Thyroid gland (tissue), 4 donors: ENCODE measurements at regions not wholly inside any gene's neighbourhood (a gene's known extent, or its start where the extent isn't known, plus 50 kb on each side); places are given as distances from the start of the nearest gene placed in this dataset.

ENCODE experiments used
- DNase-seq, 2 donors: peaks; one replicate each; pipeline ENCODE4 v3.0.0-alpha.2; 2019
- H3K27ac ChIP-seq, 3 donors: fragments of 200-600 bp; sonication (generic); 1 replicate in 2 of 3; 2 replicates in 1 of 3; pipeline ENCODE4 v1.5.1; 2016 to 2019; ENCODE audit warnings: mild to moderate bottlenecking in 1 of 3, moderate library complexity in 1 of 3
- H3K27me3 ChIP-seq: fragments of 200-600 bp; sonication (generic); one replicate; pipeline ENCODE4 v1.5.1; 2019
- H3K36me3 ChIP-seq, 2 donors: fragments of 200-600 bp; sonication (generic); one replicate each; pipeline ENCODE4 v1.5.1; 2016 to 2019
- H3K4me1 ChIP-seq, 2 donors: fragments of 200-600 bp; sonication (generic); one replicate each; pipeline ENCODE4 v1.5.1; 2017 to 2019
- H3K4me3 ChIP-seq, 3 donors: fragments of 200-600 bp; sonication (generic); replicated peaks in 1 of 3; 1 replicate in 2 of 3; 2 replicates in 1 of 3; pipeline ENCODE4 v1.5.1; 2016; ENCODE audit warnings: mild to moderate bottlenecking in 1 of 3
- H3K9me3 ChIP-seq: fragments of 200-600 bp; sonication (generic); one replicate; pipeline ENCODE4 v1.5.1; 2017
- CTCF ChIP-seq, 6 experiments: fragments of 200-600 bp in 3 of 6; fragments of 450-650 bp in 3 of 6; sonication (generic) in 3 of 6; IDR thresholded peaks; one replicate each; pipeline ENCODE4 v1.5.1; 2016 to 2019; ENCODE audit warnings: antibody characterized with exemption in 6 of 6, mild to moderate bottlenecking in 2 of 6, inconsistent platforms in 1 of 6, moderate library complexity in 1 of 6
- POLR2A ChIP-seq, 2 donors: fragments of 450-650 bp; IDR thresholded peaks; one replicate each; pipeline ENCODE4 v1.6.1; 2017; ENCODE audit warnings: antibody characterized with exemption in 2 of 2, mild to moderate bottlenecking in 2 of 2, moderate library complexity in 1 of 2
- WGBS, 2 donors: methylation state at CpG; one replicate each; pipeline ENCODE4 v1.1.5; 2017; 5-methylcytosine and 5-hydroxymethylcytosine counted together
- intact Hi-C: fragments of 100-400 bp; cut with DNase I; formaldehyde crosslinking; loops from one replicate; pipeline ENCODE4 v1.15.1; 2023

- intact Hi-C loops, result no loop called here
- DNase-seq, result no peak
- Histone ChIP-seq H3K36me3 (no peaks in the 10 kb centered on the region), H3K27ac (no peak overlapping the region), H3K4me3 (no peak overlapping the region), H3K27me3 (no peaks in the 10 kb centered on the region), H3K4me1 (no peaks in the 10 kb centered on the region), H3K9me3 (no peaks in the 10 kb centered on the region)
- 69 to 72% methylated on average over 5 of the region's 5 CpGs for WGBS, 2 donors
- TF ChIP-seq CTCF (IDR thresholded peaks at IDR 0.05), result no peak
- TF ChIP-seq POLR2A (IDR thresholded peaks at IDR 0.05), result no peak
Observed at GRCh38 chr11:112565551-112565950, 304.9 kb upstream of the PLET1 start.

GRCh38 chr11:112566124-112566523 is 305.5 kb upstream of the PLET1 start:
- TF ChIP-seq CTCF (IDR thresholded peaks at IDR 0.05), result no peak
- TF ChIP-seq POLR2A (IDR thresholded peaks at IDR 0.05), result no peak
- no peak overlapping the region for H3K4me3 ChIP-seq
- H3K36me3 ChIP-seq, result no peaks in the 10 kb centered on the region
- no peak for DNase-seq
- no peaks in the 10 kb centered on the region for H3K9me3 ChIP-seq
- H3K4me1 ChIP-seq, result no peaks in the 10 kb centered on the region
- no peak overlapping the region for H3K27ac ChIP-seq
- 92% methylated on average over 2 of the region's 2 CpGs for WGBS, 2 donors
- H3K27me3 ChIP-seq, result no peaks in the 10 kb centered on the region
- intact Hi-C loops, result no loop called here

- 60 to 67% methylated on average over 6 of the region's 6 CpGs for WGBS, 2 donors
- DNase-seq, result no peak
- no peaks in the 10 kb centered on the region for H3K27me3 ChIP-seq
- H3K36me3 ChIP-seq, result no peaks in the 10 kb centered on the region
- H3K4me3 ChIP-seq, result no peak overlapping the region
- intact Hi-C loops, result no loop called here
- H3K9me3 ChIP-seq, result no peaks in the 10 kb centered on the region
- TF ChIP-seq CTCF (IDR thresholded peaks at IDR 0.05), result no peak
- no peak for TF ChIP-seq POLR2A (IDR thresholded peaks at IDR 0.05)
- H3K27ac ChIP-seq, result no peak overlapping the region
- H3K4me1 ChIP-seq, result no peaks in the 10 kb centered on the region
Observed at GRCh38 chr11:112570333-112570732, 309.7 kb upstream of the PLET1 start.

GRCh38 chr11:112579282-112579681 is 318.6 kb upstream of the PLET1 start:
- H3K36me3 ChIP-seq, result no peaks in the 10 kb centered on the region
- DNase-seq, result no peak
- no peaks in the 10 kb centered on the region for H3K9me3 ChIP-seq
- no peaks in the 10 kb centered on the region for H3K4me1 ChIP-seq
- intact Hi-C loops, result no loop called here
- H3K27me3 ChIP-seq, result no peaks in the 10 kb centered on the region
- WGBS, 2 donors, result 59 to 76% methylated on average over 3 of the region's 3 CpGs
- TF ChIP-seq POLR2A (IDR thresholded peaks at IDR 0.05), result no peak
- no peak for TF ChIP-seq CTCF (IDR thresholded peaks at IDR 0.05)
- H3K4me3 ChIP-seq, result no peak overlapping the region
- no peak overlapping the region for H3K27ac ChIP-seq

- Histone ChIP-seq H3K27ac (no peak overlapping the region), H3K36me3 (no peaks in the 10 kb centered on the region), H3K4me1 (no peaks in the 10 kb centered on the region), H3K27me3 (no peaks in the 10 kb centered on the region), H3K9me3 (no peaks in the 10 kb centered on the region), H3K4me3 (no peak overlapping the region)
- TF ChIP-seq CTCF (IDR thresholded peaks at IDR 0.05) (no peak), POLR2A (IDR thresholded peaks at IDR 0.05) (no peak)
- intact Hi-C loops, result no loop called here
- no peak for DNase-seq
Observed at GRCh38 chr11:112580864-112581263, 320.2 kb upstream of the PLET1 start.
